ENCODE measurements at regions not wholly inside any gene's neighbourhood (a gene's known extent, or its start where the extent isn't known, plus 50 kb on each side); places are given as distances from the start of the nearest gene placed in this dataset.

GRCh38 chr2:101551336-101551888 is 76.5 kb upstream of the RFX8 start:
- Histone ChIP-seq H3K27ac (no peak overlapping the region), H3K4me3 (no peak overlapping the region), H3K4me1 (no peaks in the 10 kb centered on the region), H3K9me3 (no peaks in the 10 kb centered on the region), H3K36me3 (no peaks in the 10 kb centered on the region), H3K27me3 (no peaks in the 10 kb centered on the region)
- TF ChIP-seq CTCF (IDR thresholded peaks at IDR 0.05), result no peak
- ATAC-seq (no peak), DNase-seq (peak in 1 of 4 donors; percentile 63)
- intact Hi-C loops (cut with DNase I), result no loop called here

GRCh38 chr2:101550555-101550954 is 75.6 kb upstream of the RFX8 start:
- Histone ChIP-seq H3K9me3 (no peaks in the 10 kb centered on the region), H3K27me3 (no peaks in the 10 kb centered on the region), H3K4me1 (peaks cover 0 to 4% of the 10 kb centered on the region in 2 donors), H3K27ac (no peak overlapping the region), H3K36me3 (no peaks in the 10 kb centered on the region), H3K4me3 (no peak overlapping the region)
- no peak for TF ChIP-seq CTCF (IDR thresholded peaks at IDR 0.05)
- intact Hi-C loops (cut with DNase I), result no loop called here
- ATAC-seq (no peak), DNase-seq (no peak)

GRCh38 chr2:101549371-101549770 is 74.5 kb upstream of the RFX8 start:
- intact Hi-C loops (cut with DNase I), result no loop called here
- no peak for TF ChIP-seq CTCF (IDR thresholded peaks at IDR 0.05)
- no peaks in the 10 kb centered on the region for H3K36me3 ChIP-seq
- H3K9me3 ChIP-seq, result no peaks in the 10 kb centered on the region
- no peak for ATAC-seq
- no peaks in the 10 kb centered on the region for H3K27me3 ChIP-seq
- no peak for DNase-seq
- H3K4me1 ChIP-seq, result peaks cover 0 to 4% of the 10 kb centered on the region in 2 donors
- no peak overlapping the region for H3K4me3 ChIP-seq
- H3K27ac ChIP-seq, result no peak overlapping the region

- ATAC-seq, result peak; percentile 76
- no peak for TF ChIP-seq CTCF (IDR thresholded peaks at IDR 0.05)
- Histone ChIP-seq H3K9me3 (no peaks in the 10 kb centered on the region), H3K36me3 (no peaks in the 10 kb centered on the region), H3K27me3 (no peaks in the 10 kb centered on the region), H3K4me1 (peaks cover 0 to 4% of the 10 kb centered on the region in 2 donors), H3K4me3 (no peak overlapping the region), H3K27ac (no peak overlapping the region)
- intact Hi-C loops (cut with DNase I), result no loop called here
- DNase-seq, result no peak
Observed at GRCh38 chr2:101546376-101547058, 71.6 kb upstream of the RFX8 start.

- DNase-seq (no peak), ATAC-seq (peak; percentile 14)
- no peak for TF ChIP-seq CTCF (IDR thresholded peaks at IDR 0.05)
- Histone ChIP-seq H3K9me3 (no peaks in the 10 kb centered on the region), H3K4me1 (peaks cover 0 to 4% of the 10 kb centered on the region in 2 donors), H3K27me3 (no peaks in the 10 kb centered on the region), H3K4me3 (no peak overlapping the region), H3K36me3 (no peaks in the 10 kb centered on the region), H3K27ac (no peak overlapping the region)
- intact Hi-C loops (cut with DNase I), result no loop called here
Observed at GRCh38 chr2:101545950-101546349, 71.0 kb upstream of the RFX8 start.

Measured in left lung (tissue), 4 donors.